GM12878 (cell line): ENCODE measurements at regions not wholly inside any gene's neighbourhood (a gene's known extent, or its start where the extent isn't known, plus 50 kb on each side); places are given as distances from the start of the nearest gene placed in this dataset.

Experiments
- ATAC-seq: fragments of 200-7000 bp; cut with Tn5 transposase; 3 replicates; pipeline ENCODE4 v1.9.1; 2020; ENCODE audit warnings: mild to moderate bottlenecking, moderate library complexity
- BruUV-seq: library from RNA; stranded (reverse); fragments of 400-500 nt; replicated peaks from 2 replicates; lab custom pipeline; 2021; lab: Mats Ljungman, UMichigan
- CTCF ChIA-PET: fragments of 300-600 bp; sonication (Branson Sonifier 250); formaldehyde crosslinking; extraction: SDS; loops from one replicate; lab custom pipeline; 2021; ENCODE audit warnings: inconsistent platforms; lab: Yijun Ruan, JAX
- POLR2A ChIA-PET: fragments of 350-600 bp; formaldehyde crosslinking; extraction: SDS; loops from one replicate; lab custom pipeline; 2021; ENCODE audit warnings: inconsistent platforms; lab: Charles Lee
- RAD21 ChIA-PET: fragments of 300-600 bp; sonication (Branson Sonifier 250); formaldehyde crosslinking; loops from one replicate; lab custom pipeline; 2023; ENCODE audit warnings: antibody characterized with exemption; ENCODE audit not compliant: unreplicated experiment; lab: Charles Lee
- SMC1A ChIA-PET: fragments of 300-600 bp; sonication (Branson Sonifier 250); formaldehyde crosslinking; loops from one replicate; lab custom pipeline; 2023; ENCODE audit not compliant: unreplicated experiment, uncharacterized antibody; lab: Charles Lee
- DNase-seq: peaks from one replicate; pipeline ENCODE4 v3.0.0-alpha.2; 2011; ENCODE audit warnings: low read depth, low spot score
- FAIRE-seq: peaks from 3 replicates; lab custom pipeline; 2011; peaks lifted over from hg19 to GRCh38; lab: Jason Lieb, UNC
- H2AFZ ChIP-seq: 2 replicates; pipeline ENCODE4 v1.6.0; 2011; ENCODE audit warnings: low read depth, low read length, control low read depth; ENCODE audit not compliant: control insufficient read depth
- H3K27ac ChIP-seq: 2 replicates; pipeline ENCODE4 v1.5.1; 2011; ENCODE audit warnings: control low read depth; ENCODE audit not compliant: control insufficient read depth, insufficient read depth
- H3K27me3 ChIP-seq, 2 experiments: replicated peaks in 1 of 2; 2 replicates each; pipeline versions ENCODE4 v1.6.0 to v1.6.1; 2011; ENCODE audit warnings: low read length in 1 of 2; ENCODE audit not compliant: control insufficient read depth in 2 of 2, insufficient read depth in 2 of 2
- H3K36me3 ChIP-seq, 2 experiments: 2 replicates each; pipeline ENCODE4 v1.5.1; 2011; ENCODE audit warnings: low read length in 1 of 2; ENCODE audit not compliant: control insufficient read depth in 2 of 2, insufficient read depth in 2 of 2
- H3K4me1 ChIP-seq: 2 replicates; pipeline ENCODE4 v1.6.1; 2011; ENCODE audit warnings: mild to moderate bottlenecking, low read length, moderate library complexity, mixed read lengths; ENCODE audit not compliant: control insufficient read depth, insufficient read depth
- H3K4me2 ChIP-seq: 2 replicates; pipeline ENCODE4 v1.6.0; 2011; ENCODE audit warnings: control low read depth; ENCODE audit not compliant: control insufficient read depth, insufficient read depth
- H3K4me3 ChIP-seq: fragments of 200-600 bp; sonication (generic); 2 replicates; pipeline ENCODE4 v1.5.1; 2016
- H3K79me2 ChIP-seq: 2 replicates; pipeline ENCODE4 v1.6.0; 2011; ENCODE audit warnings: low read length; ENCODE audit not compliant: control insufficient read depth, insufficient read depth
- H3K9ac ChIP-seq: 2 replicates; pipeline ENCODE4 v1.8.0; 2011; ENCODE audit warnings: low read length, control low read depth, mixed read lengths; ENCODE audit not compliant: control insufficient read depth, insufficient read depth
- H3K9me3 ChIP-seq: replicated peaks from 3 replicates; pipeline ENCODE4 v1.5.1; 2011; ENCODE audit warnings: mild to moderate bottlenecking, low read length; ENCODE audit not compliant: control insufficient read depth, insufficient read depth
- H4K20me1 ChIP-seq: 2 replicates; pipeline ENCODE4 v1.6.0; 2011; ENCODE audit not compliant: control insufficient read depth, insufficient read depth
- BMI1 ChIP-seq: fragments of 450-650 bp; IDR thresholded peaks from 2 replicates; pipeline ENCODE4 v1.6.1; 2016; ENCODE audit warnings: mild to moderate bottlenecking, moderate library complexity, borderline replicate concordance
- CBX3 ChIP-seq: fragments of 200-600 bp; sonication (generic); IDR thresholded peaks from 2 replicates; pipeline ENCODE4 v1.6.1; 2016; ENCODE audit warnings: low read depth, borderline replicate concordance
- FOXK2 ChIP-seq: fragments of 450-650 bp; IDR thresholded peaks from 2 replicates; pipeline ENCODE4 v1.6.1; 2017; ENCODE audit warnings: mild to moderate bottlenecking, moderate library complexity
- IKZF2 ChIP-seq, 2 experiments: fragments of 450-650 bp; IDR thresholded peaks; 2 replicates each; pipeline ENCODE4 v1.6.1; 2017; ENCODE audit warnings: mild to moderate bottlenecking in 2 of 2, moderate library complexity in 2 of 2
- KAT2A ChIP-seq: conservative IDR thresholded peaks from 2 replicates; pipeline ENCODE4 v1.6.1; 2011; ENCODE audit warnings: low read depth, low read length; ENCODE audit not compliant: control insufficient read depth
- MYC ChIP-seq: IDR thresholded peaks from 2 replicates; pipeline ENCODE4 v1.6.1; 2011; ENCODE audit warnings: mild to moderate bottlenecking, low read length, moderate library complexity, inconsistent platforms; ENCODE audit not compliant: insufficient read depth, insufficient replicate concordance, insufficient read length, severe bottlenecking
- YBX1 ChIP-seq: fragments of 450-650 bp; IDR thresholded peaks from 2 replicates; pipeline ENCODE4 v1.6.1; 2016; ENCODE audit warnings: antibody characterized with exemption
- ZZZ3 ChIP-seq: IDR thresholded peaks from 2 replicates; pipeline ENCODE4 v1.6.1; 2011; ENCODE audit warnings: low read depth; ENCODE audit not compliant: control insufficient read depth, insufficient read length
- WGBS: methylation state at CpG from one replicate; pipeline ENCODE4 v1.1.6; 2016; ENCODE audit warnings: low lambda C conversion rate; ENCODE audit not compliant: insufficient replicate concordance, insufficient coverage; ENCODE audit errors: missing lambda C conversion rate; 5-methylcytosine and 5-hydroxymethylcytosine counted together
- in situ Hi-C: fragments of 300-500 bp; cut with MboI; formaldehyde crosslinking; loops from 9 replicates; pipeline ENCODE4 v1.14.3; 2018; ENCODE audit warnings: mixed read lengths
- intact Hi-C: fragments of 100-400 bp; cut with micrococcal nuclease; formaldehyde crosslinking; loops from one replicate; pipeline ENCODE4 v1.14.2; 2022; ENCODE audit not compliant: unreplicated experiment
- TF ChIP-seq, protein P1 (sequence below): fragments of 150-350 bp; IDR thresholded peaks from 2 replicates; pipeline ENCODE4 v1.6.1; 2014; ENCODE audit warnings: mild to moderate bottlenecking, low read depth, low read length
- TF ChIP-seq, protein P2 (sequence below): fragments of 450-650 bp; conservative IDR thresholded peaks from 2 replicates; pipeline ENCODE4 v1.6.1; 2017; ENCODE audit warnings: mild to moderate bottlenecking, moderate library complexity
- TF ChIP-seq, protein P3 (sequence below): fragments of 450-650 bp; IDR thresholded peaks from 2 replicates; pipeline ENCODE4 v1.6.1; 2017; ENCODE audit warnings: mild to moderate bottlenecking, moderate library complexity

DNA sequence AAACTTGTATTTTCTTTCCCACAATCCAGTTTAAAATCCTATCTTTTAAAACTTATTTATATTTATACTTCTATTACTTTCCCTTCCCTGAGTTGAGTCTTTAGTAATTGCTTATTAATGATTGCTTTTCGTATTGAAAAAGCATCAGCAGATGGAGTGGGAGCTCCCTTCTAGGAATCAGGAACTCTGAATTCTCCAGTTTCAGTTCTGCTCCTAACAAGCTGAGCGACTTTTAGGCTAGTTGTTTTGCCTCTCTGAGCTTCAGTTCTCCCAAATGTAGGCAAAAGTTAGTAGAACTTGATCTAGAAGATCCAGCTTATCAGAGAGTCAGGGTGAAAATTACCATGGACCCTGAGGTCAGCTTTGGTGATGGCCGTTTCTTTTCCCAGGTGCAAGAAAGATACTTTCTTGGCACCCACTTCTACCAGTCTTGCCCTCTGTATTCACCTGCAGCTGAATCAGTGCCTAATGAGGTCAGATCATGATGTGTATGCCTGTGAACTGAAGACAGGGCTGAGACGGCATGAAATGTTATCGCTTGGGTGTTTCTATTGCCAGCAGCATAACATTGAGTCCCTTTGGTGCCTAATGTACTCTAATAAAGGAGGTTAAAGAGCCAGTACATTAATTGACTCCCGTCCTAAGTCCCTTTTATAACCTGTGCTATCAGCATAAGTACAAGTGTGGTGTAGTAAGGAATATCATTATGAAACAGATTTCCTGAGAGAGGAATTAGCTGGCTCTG is 194.5 kb upstream of the TBC1D5 start:
- ChIA-PET SMC1A (no interaction called here), POLR2A (no interaction called here)
- H3K27me3 ChIP-seq = no peaks in the 10 kb centered on the region; a peak in 1 of 4 replicates
- no peak overlapping the region for H3K9ac ChIP-seq
- ATAC-seq = no peak
- 35% methylated on average over 6 of the region's 6 CpGs for WGBS
- H3K36me3 ChIP-seq = no peaks in the 10 kb centered on the region
- H4K20me1 ChIP-seq = no peaks in the 10 kb centered on the region
- no peaks in the 10 kb centered on the region for H3K79me2 ChIP-seq
- in situ Hi-C loops = no loop called here
- H3K9me3 ChIP-seq = no peaks in the 10 kb centered on the region
- H2AFZ ChIP-seq = no peak overlapping the region
- no TSS peak for BruUV-seq
- TF ChIP-seq ZZZ3 (no peak), IKZF2 (IDR thresholded peaks at IDR 0.05) (no peak), BMI1 (no peak), MYC (no peak), YBX1 (no peak), CBX3 (no peak), KAT2A (no peak), FOXK2 (no peak)
- TF ChIP-seq, protein P1, sequence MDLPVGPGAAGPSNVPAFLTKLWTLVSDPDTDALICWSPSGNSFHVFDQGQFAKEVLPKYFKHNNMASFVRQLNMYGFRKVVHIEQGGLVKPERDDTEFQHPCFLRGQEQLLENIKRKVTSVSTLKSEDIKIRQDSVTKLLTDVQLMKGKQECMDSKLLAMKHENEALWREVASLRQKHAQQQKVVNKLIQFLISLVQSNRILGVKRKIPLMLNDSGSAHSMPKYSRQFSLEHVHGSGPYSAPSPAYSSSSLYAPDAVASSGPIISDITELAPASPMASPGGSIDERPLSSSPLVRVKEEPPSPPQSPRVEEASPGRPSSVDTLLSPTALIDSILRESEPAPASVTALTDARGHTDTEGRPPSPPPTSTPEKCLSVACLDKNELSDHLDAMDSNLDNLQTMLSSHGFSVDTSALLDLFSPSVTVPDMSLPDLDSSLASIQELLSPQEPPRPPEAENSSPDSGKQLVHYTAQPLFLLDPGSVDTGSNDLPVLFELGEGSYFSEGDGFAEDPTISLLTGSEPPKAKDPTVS = no peak
- TF ChIP-seq, protein P2, sequence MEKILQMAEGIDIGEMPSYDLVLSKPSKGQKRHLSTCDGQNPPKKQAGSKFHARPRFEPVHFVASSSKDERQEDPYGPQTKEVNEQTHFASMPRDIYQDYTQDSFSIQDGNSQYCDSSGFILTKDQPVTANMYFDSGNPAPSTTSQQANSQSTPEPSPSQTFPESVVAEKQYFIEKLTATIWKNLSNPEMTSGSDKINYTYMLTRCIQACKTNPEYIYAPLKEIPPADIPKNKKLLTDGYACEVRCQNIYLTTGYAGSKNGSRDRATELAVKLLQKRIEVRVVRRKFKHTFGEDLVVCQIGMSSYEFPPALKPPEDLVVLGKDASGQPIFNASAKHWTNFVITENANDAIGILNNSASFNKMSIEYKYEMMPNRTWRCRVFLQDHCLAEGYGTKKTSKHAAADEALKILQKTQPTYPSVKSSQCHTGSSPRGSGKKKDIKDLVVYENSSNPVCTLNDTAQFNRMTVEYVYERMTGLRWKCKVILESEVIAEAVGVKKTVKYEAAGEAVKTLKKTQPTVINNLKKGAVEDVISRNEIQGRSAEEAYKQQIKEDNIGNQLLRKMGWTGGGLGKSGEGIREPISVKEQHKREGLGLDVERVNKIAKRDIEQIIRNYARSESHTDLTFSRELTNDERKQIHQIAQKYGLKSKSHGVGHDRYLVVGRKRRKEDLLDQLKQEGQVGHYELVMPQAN = no peak
- TF ChIP-seq, protein P3, sequence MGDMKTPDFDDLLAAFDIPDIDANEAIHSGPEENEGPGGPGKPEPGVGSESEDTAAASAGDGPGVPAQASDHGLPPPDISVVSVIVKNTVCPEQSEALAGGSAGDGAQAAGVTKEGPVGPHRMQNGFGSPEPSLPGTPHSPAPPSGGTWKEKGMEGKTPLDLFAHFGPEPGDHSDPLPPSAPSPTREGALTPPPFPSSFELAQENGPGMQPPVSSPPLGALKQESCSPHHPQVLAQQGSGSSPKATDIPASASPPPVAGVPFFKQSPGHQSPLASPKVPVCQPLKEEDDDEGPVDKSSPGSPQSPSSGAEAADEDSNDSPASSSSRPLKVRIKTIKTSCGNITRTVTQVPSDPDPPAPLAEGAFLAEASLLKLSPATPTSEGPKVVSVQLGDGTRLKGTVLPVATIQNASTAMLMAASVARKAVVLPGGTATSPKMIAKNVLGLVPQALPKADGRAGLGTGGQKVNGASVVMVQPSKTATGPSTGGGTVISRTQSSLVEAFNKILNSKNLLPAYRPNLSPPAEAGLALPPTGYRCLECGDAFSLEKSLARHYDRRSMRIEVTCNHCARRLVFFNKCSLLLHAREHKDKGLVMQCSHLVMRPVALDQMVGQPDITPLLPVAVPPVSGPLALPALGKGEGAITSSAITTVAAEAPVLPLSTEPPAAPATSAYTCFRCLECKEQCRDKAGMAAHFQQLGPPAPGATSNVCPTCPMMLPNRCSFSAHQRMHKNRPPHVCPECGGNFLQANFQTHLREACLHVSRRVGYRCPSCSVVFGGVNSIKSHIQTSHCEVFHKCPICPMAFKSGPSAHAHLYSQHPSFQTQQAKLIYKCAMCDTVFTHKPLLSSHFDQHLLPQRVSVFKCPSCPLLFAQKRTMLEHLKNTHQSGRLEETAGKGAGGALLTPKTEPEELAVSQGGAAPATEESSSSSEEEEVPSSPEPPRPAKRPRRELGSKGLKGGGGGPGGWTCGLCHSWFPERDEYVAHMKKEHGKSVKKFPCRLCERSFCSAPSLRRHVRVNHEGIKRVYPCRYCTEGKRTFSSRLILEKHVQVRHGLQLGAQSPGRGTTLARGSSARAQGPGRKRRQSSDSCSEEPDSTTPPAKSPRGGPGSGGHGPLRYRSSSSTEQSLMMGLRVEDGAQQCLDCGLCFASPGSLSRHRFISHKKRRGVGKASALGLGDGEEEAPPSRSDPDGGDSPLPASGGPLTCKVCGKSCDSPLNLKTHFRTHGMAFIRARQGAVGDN = no peak
- TF ChIP-seq, all 136 proteins: peak for 0
- H3K4me3 ChIP-seq = no peak overlapping the region
- ChIA-PET CTCF (interaction anchor here (1.7 to 1.9 kb wide), 2 partner anchors 43 to 190 kb away, joined by 6 to 10 read pairs; no protein-coding TSS in a partner anchor), RAD21 (interaction anchor here (1.1 kb wide), 1 partner anchor 190 kb away, joined by 3 read pairs; no protein-coding TSS in a partner anchor)
- no peak overlapping the region for H3K4me2 ChIP-seq
- DNase-seq (no peak), FAIRE-seq (no peak)
- no peaks in the 10 kb centered on the region for H3K4me1 ChIP-seq
- no peak overlapping the region for H3K27ac ChIP-seq
- intact Hi-C loops = no loop called here
